ENCODE measurements at regions not wholly inside any gene's neighbourhood (a gene's known extent, or its start where the extent isn't known, plus 50 kb on each side); places are given as distances from the start of the nearest gene placed in this dataset.

DNA sequence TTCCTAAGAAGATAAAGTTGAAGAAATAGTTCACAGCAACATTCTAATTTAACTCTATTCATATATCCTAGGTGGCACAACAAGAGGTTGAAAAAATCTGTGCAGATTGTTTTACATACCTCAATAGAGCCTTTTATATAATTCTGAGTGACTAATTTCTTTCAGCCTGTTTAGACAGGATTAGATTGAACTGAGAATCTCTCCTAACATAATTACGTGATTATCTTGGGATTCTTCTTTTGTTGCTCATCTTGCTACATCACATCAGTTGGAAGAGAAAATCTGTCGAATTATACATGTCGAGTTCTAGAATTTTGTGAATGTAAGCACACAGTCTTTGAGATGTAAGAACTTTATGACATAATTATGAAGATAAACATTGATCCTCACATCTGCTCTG, 1873.7 kb upstream of the IGFBP7 start (continued):
- TF ChIP-seq, protein P1, sequence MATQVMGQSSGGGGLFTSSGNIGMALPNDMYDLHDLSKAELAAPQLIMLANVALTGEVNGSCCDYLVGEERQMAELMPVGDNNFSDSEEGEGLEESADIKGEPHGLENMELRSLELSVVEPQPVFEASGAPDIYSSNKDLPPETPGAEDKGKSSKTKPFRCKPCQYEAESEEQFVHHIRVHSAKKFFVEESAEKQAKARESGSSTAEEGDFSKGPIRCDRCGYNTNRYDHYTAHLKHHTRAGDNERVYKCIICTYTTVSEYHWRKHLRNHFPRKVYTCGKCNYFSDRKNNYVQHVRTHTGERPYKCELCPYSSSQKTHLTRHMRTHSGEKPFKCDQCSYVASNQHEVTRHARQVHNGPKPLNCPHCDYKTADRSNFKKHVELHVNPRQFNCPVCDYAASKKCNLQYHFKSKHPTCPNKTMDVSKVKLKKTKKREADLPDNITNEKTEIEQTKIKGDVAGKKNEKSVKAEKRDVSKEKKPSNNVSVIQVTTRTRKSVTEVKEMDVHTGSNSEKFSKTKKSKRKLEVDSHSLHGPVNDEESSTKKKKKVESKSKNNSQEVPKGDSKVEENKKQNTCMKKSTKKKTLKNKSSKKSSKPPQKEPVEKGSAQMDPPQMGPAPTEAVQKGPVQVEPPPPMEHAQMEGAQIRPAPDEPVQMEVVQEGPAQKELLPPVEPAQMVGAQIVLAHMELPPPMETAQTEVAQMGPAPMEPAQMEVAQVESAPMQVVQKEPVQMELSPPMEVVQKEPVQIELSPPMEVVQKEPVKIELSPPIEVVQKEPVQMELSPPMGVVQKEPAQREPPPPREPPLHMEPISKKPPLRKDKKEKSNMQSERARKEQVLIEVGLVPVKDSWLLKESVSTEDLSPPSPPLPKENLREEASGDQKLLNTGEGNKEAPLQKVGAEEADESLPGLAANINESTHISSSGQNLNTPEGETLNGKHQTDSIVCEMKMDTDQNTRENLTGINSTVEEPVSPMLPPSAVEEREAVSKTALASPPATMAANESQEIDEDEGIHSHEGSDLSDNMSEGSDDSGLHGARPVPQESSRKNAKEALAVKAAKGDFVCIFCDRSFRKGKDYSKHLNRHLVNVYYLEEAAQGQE (IDR thresholded peaks at IDR 0.05; ENCODE audit: unreplicated experiment) = no peak
- TF ChIP-seq ZNF114 (CRISPR knock-in tag; IDR thresholded peaks at IDR 0.05) (no peak), STAT1 (IDR thresholded peaks at IDR 0.05; ENCODE audit: unreplicated experiment) (no peak)

DNA sequence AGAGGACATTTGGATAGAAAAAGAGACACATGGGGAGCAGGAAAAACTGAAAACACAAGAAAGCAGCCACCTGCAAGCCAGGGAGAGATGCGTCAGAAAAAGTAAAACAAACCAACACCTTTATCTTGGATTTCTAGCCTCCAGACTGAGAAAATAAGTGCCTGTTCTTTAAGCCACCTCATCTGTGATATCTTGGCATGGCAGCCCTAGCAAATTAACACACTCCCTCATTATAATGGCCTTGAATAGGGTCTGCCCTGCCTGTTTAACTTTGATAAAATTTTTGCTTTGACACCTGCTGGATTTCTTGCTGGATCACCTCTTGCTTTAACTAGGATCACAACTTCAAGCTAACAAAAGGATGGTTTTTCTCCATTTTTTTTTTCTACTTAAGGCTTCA, 1892.0 kb upstream of the IGFBP7 start:
- no peak overlapping the region for H3K4me2 ChIP-seq
- H3K4me3 ChIP-seq = no peak overlapping the region
- H3K27me3 ChIP-seq (ENCODE audit: insufficient read depth) = no peaks in the 10 kb centered on the region
- Mint-ChIP-seq H3K27me3 (ENCODE audit: insufficient read depth, low read depth, poor library complexity) (peaks cover 1% of the 10 kb centered on the region), H3K36me3 (ENCODE audit: low read depth) (no peaks in the 10 kb centered on the region), H3K4me1 (peaks cover 3% of the 10 kb centered on the region; the same call in 2 of the 3 replicates), H3K4me3 (no peak overlapping the region), H3K27ac (no peak overlapping the region), H3K9me3 (no peaks in the 10 kb centered on the region)
- 0 out of 2 replicates have a peak overlapping the region, but pooled peaks have one; percentile 12 for H2AFZ ChIP-seq
- no peaks in the 10 kb centered on the region; the same call in none of the 2 replicates for H3K9me2 ChIP-seq (ENCODE audit: insufficient read depth)
- TF ChIP-seq EZH2 (IDR thresholded peaks at IDR 0.05; ENCODE audit: low read depth, unreplicated experiment) = no peak
- TF ChIP-seq POLR2AphosphoS5 (IDR thresholded peaks at IDR 0.05; ENCODE audit: low read depth) = no peak
- TF ChIP-seq ZNF114 (CRISPR knock-in tag; IDR thresholded peaks at IDR 0.05) = no peak
- TF ChIP-seq CREB1 (CRISPR knock-in tag; IDR thresholded peaks at IDR 0.05; ENCODE audit: low read depth) = no peak
- TF ChIP-seq ZNF331 (CRISPR knock-in tag; IDR thresholded peaks at IDR 0.05; ENCODE audit: low read depth) = no peak
- TF ChIP-seq NANOG (IDR thresholded peaks at IDR 0.05; ENCODE audit: borderline replicate concordance) = no peak
- TF ChIP-seq JUNB (IDR thresholded peaks at IDR 0.05; ENCODE audit: unreplicated experiment) = no peak
- no peak for TF ChIP-seq EZH2phosphoT487 (IDR thresholded peaks at IDR 0.05; ENCODE audit: unreplicated experiment)
- no peak for TF ChIP-seq ZNF462 (CRISPR knock-in tag; IDR thresholded peaks at IDR 0.05)
- no peak for DNase-seq (ENCODE audit: low spot score)
- no peak overlapping the region for H3K27ac ChIP-seq (ENCODE audit: low read depth)
- no peak for ATAC-seq
- H3K79me2 ChIP-seq (replicated peaks; ENCODE audit: insufficient read depth) = no peaks in the 10 kb centered on the region
- H3K4me1 ChIP-seq (ENCODE audit: insufficient read depth) = no peaks in the 10 kb centered on the region
- no peaks in the 10 kb centered on the region for H3K36me3 ChIP-seq (ENCODE audit: insufficient read depth)
- H3F3A ChIP-seq (replicated peaks; ENCODE audit: low read depth) = no peaks in the 10 kb centered on the region
- no peaks in the 10 kb centered on the region for H4K20me1 ChIP-seq (replicated peaks; ENCODE audit: insufficient read depth)
